Activated T-cell treated with anti-CD3 and anti-CD28 coated beads, Interleukin-2, amount 50 U/mL, for 48 hours (primary cell): ENCODE measurements at regions not wholly inside any gene's neighbourhood (a gene's known extent, or its start where the extent isn't known, plus 50 kb on each side); places are given as distances from the start of the nearest gene placed in this dataset.

Experiments
- DNase-seq, 2 experiments: peaks; one replicate each; pipeline ENCODE4 v3.0.0-alpha.2; 2020

GRCh38 chr2:215765729-215766360 lies 247.5 kb downstream of the MREG start:
- no peak for DNase-seq

DNA sequence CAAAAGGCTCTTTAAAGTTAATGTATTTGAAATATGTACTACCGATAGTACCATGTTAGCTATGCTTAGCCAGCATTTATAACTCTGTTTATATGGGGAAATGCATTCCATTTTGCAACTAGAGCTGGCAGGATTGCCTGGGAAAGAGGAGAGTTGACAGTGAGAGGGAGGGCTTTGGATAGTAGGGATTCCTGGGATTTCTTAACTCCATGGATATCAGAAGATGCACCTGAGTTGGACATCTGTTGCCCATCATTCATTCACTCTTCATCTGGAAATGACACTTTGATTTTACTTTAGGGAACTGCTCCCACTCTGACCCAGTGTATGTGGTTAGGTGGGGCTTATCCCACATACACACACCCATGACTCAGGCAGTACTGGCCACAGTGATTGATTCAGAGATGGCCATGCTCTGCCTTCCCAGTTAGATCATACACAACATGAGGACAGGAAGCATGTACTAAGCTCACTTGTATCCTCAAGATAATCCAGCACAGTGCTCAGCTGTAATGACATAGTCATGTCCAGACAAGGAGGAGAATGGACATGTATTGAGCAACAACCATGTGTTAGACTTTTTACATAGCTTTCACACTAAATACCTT lies 248.8 kb downstream of the MREG start:
- DNase-seq, result no peak

DNA sequence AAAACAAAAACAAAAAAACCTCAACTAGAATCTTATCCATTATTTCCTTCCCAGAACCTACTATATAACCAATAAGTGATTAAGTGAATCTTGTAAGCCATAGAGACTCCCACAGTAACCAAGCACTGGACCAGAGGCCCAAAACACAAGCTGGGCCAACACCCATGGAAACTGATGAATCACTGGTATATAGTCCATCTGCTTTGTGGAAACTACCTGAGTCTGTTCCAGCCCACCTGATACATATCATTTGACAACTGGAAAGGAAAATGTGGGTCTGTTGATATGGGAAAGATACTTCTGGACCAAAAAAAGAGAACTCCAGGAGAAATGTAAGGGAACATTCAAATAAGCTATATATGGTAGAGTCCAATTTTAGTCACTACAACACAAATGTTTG lies 252.8 kb downstream of the MREG start:
- DNase-seq, result no peak

- no peak for DNase-seq
Observed at GRCh38 chr2:215760091-215760490, 253.3 kb downstream of the MREG start.

GRCh38 chr2:215758691-215759090 lies 254.7 kb downstream of the MREG start:
- no peak for DNase-seq

GRCh38 chr2:215756346-215756730 lies 257.0 kb downstream of the MREG start:
- DNase-seq, result no peak

DNA sequence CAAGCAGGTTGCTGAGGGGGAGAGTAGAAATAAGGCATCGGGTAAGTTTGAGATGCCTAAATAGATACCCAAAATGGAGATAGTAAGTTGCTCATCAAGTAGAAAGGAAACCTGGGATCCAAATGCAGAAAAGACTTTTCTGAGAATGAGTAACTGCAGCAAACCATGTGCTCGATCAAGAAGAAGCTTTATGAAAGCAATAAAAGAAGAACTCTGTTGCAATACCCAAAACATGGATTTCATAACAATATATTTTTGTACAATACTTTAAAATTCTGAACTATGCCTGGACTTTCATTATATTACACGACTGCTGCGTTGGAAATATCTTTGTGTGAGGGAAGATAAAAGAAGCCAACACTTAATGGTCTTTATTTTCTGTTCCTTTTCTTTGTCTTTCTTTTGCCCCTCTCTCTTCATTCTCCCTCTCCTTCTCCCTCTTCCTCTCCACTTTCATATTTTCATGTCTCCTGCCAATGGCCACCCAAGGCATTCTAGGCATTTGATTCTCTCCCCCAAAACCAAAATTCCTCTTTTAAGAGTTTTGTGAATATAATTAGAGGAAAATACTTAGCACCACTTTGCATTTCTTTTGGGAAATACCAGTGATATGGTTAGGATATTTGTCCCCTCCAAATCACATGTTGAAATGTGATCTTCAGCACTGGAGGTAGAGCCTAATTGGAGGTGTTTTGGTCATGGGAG lies 257.6 kb downstream of the MREG start:
- DNase-seq, result no peak

DNA sequence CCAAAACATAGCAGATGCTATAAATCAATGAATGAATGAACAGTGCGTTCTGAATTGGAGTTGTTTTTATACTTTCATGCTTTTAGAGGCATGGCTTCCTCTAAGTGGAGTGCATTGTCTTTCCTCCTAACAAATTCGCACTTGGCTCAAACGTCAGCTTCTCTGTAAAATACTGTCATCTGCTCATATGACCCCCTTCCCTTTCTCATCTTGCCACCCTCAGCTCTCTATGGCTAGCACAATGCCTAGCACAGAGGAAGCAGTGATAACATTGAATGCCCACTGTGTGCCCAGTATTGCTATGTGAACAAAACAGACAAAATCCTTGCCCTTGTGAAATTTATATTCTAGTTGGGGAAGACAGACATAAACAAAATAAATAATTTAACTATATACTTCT lies 258.8 kb downstream of the MREG start:
- no peak for DNase-seq

DNA sequence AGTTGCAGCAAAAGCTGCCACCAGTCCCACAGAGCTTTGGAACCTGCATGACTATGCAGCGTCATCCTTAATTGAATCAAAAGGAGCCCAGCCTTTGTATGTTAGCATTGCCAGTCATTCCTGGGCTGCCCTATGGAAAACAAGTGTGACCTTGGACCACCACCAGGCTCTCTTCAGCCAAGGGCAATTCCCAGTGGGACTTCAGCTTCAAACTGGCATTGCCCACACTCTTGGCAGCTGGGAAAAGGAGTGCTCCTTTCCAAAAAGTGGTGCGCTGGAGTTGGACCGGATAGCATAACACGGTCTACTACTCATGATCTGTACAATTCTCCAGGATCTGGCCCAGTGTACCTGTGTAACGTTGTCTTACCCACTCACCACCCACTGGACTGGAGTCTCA lies 259.5 kb downstream of the MREG start:
- DNase-seq, result no peak

DNA sequence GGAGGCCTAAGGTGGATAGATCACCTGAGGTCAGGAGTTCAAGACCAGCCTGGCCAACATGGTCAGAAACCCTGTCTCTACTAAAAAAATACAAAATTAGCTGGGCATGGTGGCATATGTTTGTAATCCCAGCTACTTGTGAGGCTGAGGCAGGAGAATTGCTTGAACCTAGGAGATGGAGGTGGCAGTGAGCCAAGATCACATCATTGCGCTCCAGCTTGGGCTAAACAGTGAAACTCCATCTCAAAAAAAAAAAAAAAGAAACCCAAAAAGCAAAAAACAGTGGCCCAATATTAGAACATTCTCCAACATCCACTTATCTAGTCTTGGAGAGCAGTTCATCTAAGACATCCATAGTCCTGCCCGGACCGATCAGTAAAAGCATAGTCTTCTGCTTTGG lies 260.4 kb downstream of the MREG start:
- no peak for DNase-seq

DNA sequence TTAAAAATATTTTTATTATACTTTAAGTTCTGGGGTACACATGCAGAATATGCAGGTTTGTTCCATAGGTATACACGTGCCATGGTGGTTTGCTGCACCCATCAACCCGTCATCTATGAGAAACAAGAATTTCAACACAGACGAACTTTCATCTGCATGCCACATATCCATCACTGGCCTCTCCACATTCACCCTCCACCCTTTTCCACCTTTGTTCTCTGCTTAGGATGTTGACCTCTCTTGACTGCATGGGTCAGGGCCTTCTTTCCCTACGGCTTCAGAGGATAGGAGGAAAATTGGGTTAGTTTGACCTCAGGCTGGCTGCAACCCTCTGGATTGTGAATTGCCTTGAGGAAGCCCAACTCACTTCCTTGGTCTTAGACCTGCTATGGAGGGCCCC lies 260.9 kb downstream of the MREG start:
- no peak for DNase-seq

- DNase-seq, result no peak
Observed at GRCh38 chr2:215751911-215752272, 261.5 kb downstream of the MREG start.

GRCh38 chr2:215751200-215751910 lies 262.0 kb downstream of the MREG start:
- DNase-seq, result no peak

- DNase-seq, result no peak
Observed at GRCh38 chr2:215750763-215751162, 262.6 kb downstream of the MREG start.

GRCh38 chr2:215749092-215749957 lies 264.0 kb downstream of the MREG start:
- no peak for DNase-seq

- DNase-seq, result no peak
Observed at GRCh38 chr2:215748446-215748845, 264.9 kb downstream of the MREG start.

GRCh38 chr2:215746887-215747615 lies 266.3 kb downstream of the MREG start:
- no peak for DNase-seq

DNA sequence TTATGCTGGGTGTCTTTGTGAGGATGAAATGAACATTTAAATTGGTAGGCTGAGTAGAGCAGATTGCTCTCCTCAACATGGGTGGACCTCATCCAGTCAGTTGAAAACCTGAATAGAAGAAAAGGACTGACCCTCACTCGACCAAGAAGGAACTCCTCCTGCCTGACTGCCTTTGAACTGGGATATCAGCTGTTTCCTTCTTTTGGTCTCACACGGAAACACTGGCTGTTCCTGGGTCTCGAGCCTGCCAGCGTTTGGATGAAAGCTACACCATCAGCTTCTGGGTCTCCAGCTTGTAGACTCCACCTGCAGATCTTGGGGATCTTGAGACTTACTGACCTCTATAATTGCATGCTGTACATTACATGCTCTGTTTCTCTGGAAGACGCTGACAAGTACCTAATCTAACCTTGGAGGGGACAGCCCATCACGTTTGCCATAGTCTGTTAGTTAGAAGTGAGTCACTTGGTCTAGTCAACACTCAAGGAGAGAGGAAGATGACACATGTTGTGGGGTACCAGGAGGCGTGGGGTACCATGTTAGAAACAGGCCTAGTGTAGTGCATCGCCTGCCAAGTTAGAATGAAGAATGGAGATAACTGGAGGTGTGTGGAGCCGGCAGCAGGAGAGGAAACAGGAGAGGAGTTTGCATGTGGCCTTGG lies 267.0 kb downstream of the MREG start:
- DNase-seq, result peak; percentile 53 to 63

- no peak for DNase-seq
Observed at GRCh38 chr2:215745331-215745730, 268.0 kb downstream of the MREG start.

GRCh38 chr2:215744514-215744913 lies 268.8 kb downstream of the MREG start:
- DNase-seq, result no peak

DNA sequence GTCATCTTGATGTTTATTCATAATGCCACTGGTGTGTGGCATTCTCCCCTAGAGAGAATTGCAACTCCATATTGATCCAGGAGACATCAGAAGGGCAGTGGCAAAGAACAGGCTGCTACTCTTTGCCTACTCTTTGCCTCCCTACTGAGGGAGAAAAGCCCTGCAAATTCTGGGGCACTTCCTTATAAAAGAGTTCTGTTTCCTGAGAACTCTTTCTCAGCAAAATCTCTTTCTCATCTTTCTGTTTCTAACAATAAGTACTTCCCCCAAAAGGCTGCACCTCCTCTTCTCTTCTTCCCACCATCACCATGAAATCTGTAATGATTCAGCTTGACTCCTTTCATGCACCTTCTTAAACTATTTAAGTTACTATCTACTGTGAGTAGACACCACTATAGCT lies 270.3 kb downstream of the MREG start:
- DNase-seq, result no peak

DNA sequence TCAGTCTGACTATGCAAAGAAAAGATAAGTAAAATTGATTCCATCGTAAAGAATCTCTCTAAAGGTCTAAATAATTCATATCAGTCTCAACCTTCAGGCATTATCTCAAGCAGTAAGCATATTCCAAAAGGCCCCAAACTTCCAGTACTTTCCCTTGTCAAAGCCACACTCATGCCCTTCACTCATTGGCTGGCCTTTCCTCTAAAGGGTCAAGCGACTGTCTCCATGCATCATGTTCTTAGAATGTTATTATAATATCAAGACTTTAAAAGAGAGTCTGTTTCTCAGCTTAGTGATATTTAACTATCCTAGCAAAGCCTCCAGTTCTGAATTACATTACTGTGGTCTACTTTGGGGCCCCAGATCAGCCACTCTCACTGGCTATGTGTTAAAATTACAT lies 271.3 kb downstream of the MREG start:
- DNase-seq, result no peak
